Liver (tissue), 3 donors: ENCODE measurements at regions not wholly inside any gene's neighbourhood (a gene's known extent, or its start where the extent isn't known, plus 50 kb on each side); places are given as distances from the start of the nearest gene placed in this dataset.
A peak's percentile ranks its signal among the peaks of the same experiment; 100 is the strongest.

Source experiments
- CTCF ChIP-seq: fragments of 150-350 bp; IDR thresholded peaks from 2 replicates; pipeline ENCODE4 v1.5.1; 2017; ENCODE audit warnings: improper control_type of control experiment, low read depth, low read length; ENCODE audit not compliant: missing input control
- FOXA2 ChIP-seq: IDR thresholded peaks from 2 replicates; pipeline ENCODE4 v1.6.1; 2016; ENCODE audit warnings: antibody characterized with exemption
- GABPA ChIP-seq, 2 donors: IDR thresholded peaks in 1 of 2; conservative IDR thresholded peaks in 1 of 2; 2 replicates each; pipeline ENCODE4 v1.6.1; 2016; ENCODE audit warnings: antibody characterized with exemption in 2 of 2, mild to moderate bottlenecking in 1 of 2, moderate library complexity in 1 of 2
- HNF4G ChIP-seq: IDR thresholded peaks from 2 replicates; pipeline ENCODE4 v1.6.1; 2016; ENCODE audit warnings: antibody characterized with exemption
- JUND ChIP-seq, 2 donors: IDR thresholded peaks; 2 replicates each; pipeline ENCODE4 v1.6.1; 2016; ENCODE audit warnings: antibody characterized with exemption in 2 of 2
- REST ChIP-seq: IDR thresholded peaks from 2 replicates; pipeline ENCODE4 v1.6.1; 2016; ENCODE audit warnings: antibody characterized with exemption, mild to moderate bottlenecking
- SP1 ChIP-seq: IDR thresholded peaks from 2 replicates; pipeline ENCODE4 v1.6.1; 2018; ENCODE audit warnings: antibody characterized with exemption, mild to moderate bottlenecking
- TAF1 ChIP-seq: conservative IDR thresholded peaks from 2 replicates; pipeline ENCODE4 v1.6.1; 2016; ENCODE audit warnings: antibody characterized with exemption, mild to moderate bottlenecking
- YY1 ChIP-seq: IDR thresholded peaks from 2 replicates; pipeline ENCODE4 v1.6.1; 2016; ENCODE audit warnings: antibody characterized with exemption, mild to moderate bottlenecking
- TF ChIP-seq, protein P1 (sequence below): IDR thresholded peaks from 2 replicates; pipeline ENCODE4 v1.6.1; 2016; ENCODE audit warnings: antibody characterized with exemption
- donor health status: healthy.
- donor health status: healthy.

- peak; percentile 70 for TF ChIP-seq SP1
- peak in 1 of 2 donors; percentile 80 for TF ChIP-seq JUND (IDR thresholded peaks at IDR 0.05)
- no peak for TF ChIP-seq CTCF
- peak; percentile 51 for TF ChIP-seq FOXA2
- no peak for TF ChIP-seq HNF4G
- TF ChIP-seq, protein P1, sequence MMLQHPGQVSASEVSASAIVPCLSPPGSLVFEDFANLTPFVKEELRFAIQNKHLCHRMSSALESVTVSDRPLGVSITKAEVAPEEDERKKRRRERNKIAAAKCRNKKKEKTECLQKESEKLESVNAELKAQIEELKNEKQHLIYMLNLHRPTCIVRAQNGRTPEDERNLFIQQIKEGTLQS: peak; percentile 31
- no peak for TF ChIP-seq GABPA (IDR thresholded peaks at IDR 0.05 in 1 of 2, conservative IDR thresholded peaks at IDR 0.05 in 1 of 2)
- peak; percentile 68 for TF ChIP-seq REST
- no peak for TF ChIP-seq TAF1
- TF ChIP-seq YY1: peak; percentile 90
Measured at GRCh38 chr2:138356178-138356577, 145.4 kb upstream of the SPOPL start.
